GM11168 (cell line): ENCODE measurements at regions not wholly inside any gene's neighbourhood (a gene's known extent, or its start where the extent isn't known, plus 50 kb on each side); places are given as distances from the start of the nearest gene placed in this dataset.

Experiments
- in situ Hi-C: fragments of 300-500 bp; cut with MboI; formaldehyde crosslinking; loops from one replicate; pipeline ENCODE4 v1.12.0; 2022; ENCODE audit warnings: low sequenced_read_pairs; ENCODE audit not compliant: unreplicated experiment

DNA sequence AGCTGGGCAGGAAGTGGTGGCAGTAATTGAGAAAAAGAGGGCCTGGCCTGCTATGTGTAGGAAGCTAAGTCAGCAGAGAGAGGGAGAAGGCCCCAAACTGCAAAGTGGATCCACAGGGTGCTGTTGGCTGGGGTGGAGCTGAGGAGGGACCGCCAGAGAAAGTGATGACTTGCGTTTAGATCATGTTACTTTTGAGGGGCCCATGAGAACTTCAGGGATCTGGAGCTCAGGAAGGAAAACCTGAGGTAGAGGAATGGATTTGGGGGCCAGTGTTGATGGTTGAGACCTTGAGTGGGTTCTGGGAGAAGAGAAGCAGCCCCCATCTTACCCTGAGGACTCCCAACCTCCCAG lies 155.5 kb downstream of the MRPL14 start:
- in situ Hi-C loops = no loop called here

- in situ Hi-C loops = no loop called here
Measured at GRCh38 chr6:43970913-43971775, 156.1 kb downstream of the MRPL14 start.

- in situ Hi-C loops = no loop called here
Measured at GRCh38 chr6:43970068-43970912, 157.0 kb downstream of the MRPL14 start.

DNA sequence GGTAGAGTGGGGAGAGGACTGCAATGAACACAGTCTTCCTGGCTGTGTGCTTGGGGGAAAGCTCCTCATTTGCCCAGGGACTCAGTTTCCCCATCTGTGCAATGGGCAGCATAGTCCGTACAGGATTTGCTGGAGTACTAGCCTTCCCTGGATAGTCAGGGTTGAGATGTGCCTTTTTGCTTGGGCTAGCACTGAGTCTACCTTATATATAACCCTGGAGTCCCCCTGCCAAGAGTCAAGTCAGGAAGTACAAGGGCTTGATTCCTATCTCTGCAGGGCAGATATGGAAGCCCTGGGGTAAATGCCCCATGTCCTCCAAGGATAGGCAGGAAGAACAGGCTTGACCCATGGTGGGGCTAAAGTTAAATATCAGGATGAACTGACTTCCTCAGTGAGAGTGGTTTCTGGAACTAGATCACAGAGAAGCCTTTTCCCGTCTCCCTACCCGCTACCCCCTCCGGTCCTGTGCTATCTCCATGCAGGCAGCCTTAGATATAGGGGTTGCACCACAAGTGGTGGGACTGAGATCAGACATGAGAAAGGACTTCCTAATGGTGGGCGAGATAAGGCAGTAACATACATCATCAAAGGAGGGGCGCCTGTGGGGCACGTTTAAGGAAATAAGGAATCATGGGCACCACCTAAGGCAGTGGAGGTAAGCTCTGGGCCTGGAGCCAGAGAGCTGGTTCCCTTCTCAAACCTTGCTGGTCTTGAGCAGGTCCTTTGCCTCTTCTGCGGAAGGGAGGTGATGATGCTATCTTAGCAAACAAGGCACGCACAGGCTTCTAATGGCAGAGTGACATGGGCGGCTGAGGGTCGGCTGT lies 157.9 kb downstream of the MRPL14 start:
- in situ Hi-C loops = no loop called here

DNA sequence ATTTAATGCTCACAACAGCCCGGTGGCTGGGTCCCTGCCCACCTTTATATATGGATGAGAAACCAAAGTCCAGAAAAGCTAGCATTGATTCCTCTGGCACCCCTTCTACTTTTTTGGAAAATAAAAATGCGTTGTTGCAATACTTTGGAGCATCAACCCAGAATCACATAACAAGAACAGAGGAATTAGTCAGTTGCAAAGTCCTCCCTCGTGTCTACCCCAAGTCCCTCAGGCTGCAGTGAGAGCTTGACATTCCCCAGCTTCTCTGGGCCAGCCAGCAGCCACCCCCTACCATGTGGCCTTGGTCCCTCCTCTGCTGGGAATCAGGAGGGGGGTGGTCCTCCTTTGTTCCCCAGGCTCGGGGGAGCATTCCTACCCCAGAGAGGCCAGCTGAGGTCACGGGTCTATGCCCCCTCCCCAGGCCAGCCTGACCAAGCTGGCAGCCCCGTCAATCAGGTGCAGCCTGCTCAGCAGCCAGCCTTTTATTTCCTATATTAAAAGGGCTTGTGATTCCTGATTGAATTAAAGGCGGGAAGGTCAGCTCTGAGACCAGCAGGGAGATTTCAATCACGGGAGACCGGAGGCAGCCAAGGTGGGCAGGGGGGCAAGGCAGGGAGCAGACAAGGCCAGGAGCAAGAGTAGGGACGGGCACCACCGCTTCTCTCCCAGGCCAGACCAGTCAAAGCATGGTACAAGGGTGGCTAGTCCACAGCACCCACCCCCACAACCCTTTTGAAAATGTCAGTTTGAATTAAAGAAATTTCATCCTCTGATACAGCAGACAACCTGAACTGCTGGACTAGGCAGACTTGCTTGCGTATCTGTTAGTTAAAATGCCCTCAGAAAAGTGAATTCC lies 158.9 kb downstream of the MRPL14 start:
- in situ Hi-C loops = no loop called here

DNA sequence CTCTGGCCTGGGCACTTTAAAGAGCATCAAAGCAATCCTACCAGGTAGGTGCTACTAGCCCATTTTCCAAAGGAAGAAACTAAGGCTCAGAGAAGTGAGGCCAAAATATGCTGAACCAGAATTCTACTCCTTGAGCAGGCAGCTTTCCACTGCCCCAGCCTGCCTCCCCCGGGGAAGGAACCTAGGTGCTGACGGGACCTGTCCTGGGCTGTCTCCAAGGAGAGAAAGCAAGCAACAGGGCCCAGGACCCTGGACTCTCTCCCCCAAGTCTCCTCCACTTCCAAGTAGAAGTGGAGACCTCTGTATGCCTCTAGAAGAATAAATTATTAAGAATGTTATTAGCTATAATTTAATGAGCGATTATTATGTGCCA lies 159.5 kb downstream of the MRPL14 start:
- in situ Hi-C loops = no loop called here

DNA sequence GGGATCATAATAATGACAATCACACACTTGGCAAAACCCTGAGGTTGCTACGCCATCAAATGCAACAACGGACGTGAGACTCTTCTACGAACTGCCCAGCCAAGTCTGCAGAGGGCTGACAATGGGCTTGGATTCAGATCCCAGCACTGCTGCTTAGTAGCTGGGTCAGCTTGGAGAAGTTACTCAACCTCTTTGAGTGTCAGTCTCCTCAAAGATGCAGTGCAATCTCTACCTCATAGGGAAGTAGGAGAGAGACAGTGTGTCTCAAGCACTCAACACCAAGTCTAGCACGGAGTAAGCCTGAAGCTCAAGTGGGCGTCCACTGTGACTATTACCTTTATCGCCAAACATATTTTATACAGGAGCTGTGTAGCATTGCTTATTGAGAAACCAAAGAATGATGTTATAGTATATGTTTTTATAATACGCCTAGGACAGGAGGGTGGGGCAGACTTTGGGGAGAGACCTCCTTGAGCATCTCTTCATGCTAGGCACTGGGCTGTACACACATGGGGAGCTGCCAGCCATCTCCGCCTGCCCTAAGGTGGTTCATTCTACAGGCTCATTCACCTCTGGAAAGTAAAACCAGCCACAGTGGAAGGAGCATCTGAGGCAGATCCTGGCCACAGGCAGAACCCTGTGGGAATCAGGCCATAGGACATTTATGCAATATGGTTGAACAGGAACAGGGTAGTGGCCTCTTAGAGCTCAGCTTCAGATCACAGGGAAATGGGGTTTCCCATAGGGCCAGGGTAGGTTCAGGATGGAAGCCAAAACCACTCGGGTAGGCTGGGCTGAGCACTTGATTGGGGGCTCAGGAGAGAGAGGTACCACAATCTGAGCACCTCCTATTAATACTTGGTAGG lies 160.2 kb downstream of the MRPL14 start:
- in situ Hi-C loops = no loop called here

DNA sequence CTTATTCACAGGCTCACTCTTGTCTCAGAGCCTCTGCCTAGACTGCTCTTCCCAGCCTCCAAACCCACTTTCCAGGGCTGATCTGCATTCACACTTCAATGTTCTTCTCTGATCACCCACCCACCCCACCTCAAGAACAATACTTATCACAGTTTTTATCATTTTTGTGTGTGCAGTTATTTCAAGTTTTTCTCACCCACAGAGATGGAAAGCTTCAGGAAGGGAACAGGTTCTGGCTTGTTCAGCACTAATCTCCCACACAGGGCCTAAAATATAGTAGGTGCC lies 160.9 kb downstream of the MRPL14 start:
- in situ Hi-C loops = no loop called here

GRCh38 chr6:43965628-43966373 lies 161.5 kb downstream of the MRPL14 start:
- in situ Hi-C loops = no loop called here

GRCh38 chr6:43964659-43965570 lies 162.3 kb downstream of the MRPL14 start:
- in situ Hi-C loops = no loop called here

GRCh38 chr6:43963877-43964658 lies 163.2 kb downstream of the MRPL14 start:
- in situ Hi-C loops = no loop called here

DNA sequence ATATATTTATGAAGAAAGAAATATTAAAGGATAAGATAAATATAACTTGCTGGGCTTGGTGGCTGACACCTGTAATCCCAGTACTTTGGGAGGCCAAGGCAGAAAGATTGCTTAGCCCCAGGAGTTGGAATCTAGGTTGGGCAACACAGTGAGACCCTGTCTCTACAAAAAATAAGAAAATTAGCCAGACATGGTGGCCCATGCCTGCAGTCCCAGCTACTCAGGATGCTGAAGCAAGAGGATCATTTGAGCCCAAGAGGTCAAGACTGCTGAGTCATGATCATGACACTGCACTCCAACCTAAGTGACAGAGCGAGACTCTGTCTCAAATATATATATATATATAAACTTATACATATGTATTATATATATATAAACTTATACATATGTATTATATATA lies 164.0 kb downstream of the MRPL14 start:
- in situ Hi-C loops = no loop called here

- in situ Hi-C loops = no loop called here
Measured at GRCh38 chr6:43962458-43962857, 164.8 kb downstream of the MRPL14 start.

- in situ Hi-C loops = no loop called here
Measured at GRCh38 chr6:43957273-43957672, 170.0 kb downstream of the MRPL14 start.

- in situ Hi-C loops = no loop called here
Measured at GRCh38 chr6:43956478-43956877, 170.8 kb downstream of the MRPL14 start.

- in situ Hi-C loops = no loop called here
Measured at GRCh38 chr6:43954311-43955131, 172.7 kb downstream of the MRPL14 start.
